GM12874 (cell line): ENCODE measurements at regions not wholly inside any gene's neighbourhood (a gene's known extent, or its start where the extent isn't known, plus 50 kb on each side); places are given as distances from the start of the nearest gene placed in this dataset.

Experiments used
- CTCF ChIP-seq: IDR thresholded peaks from 2 replicates; pipeline ENCODE4 v1.5.1; 2011; ENCODE audit warnings: low read depth, mild to moderate bottlenecking, control low read depth, low read length, moderate library complexity; ENCODE audit not compliant: insufficient read depth

GRCh38 chr2:167871286-167871685, 376.1 kb downstream of the STK39 start:
- no peak for TF ChIP-seq CTCF

GRCh38 chr2:167869200-167869599, 378.2 kb downstream of the STK39 start:
- no peak for TF ChIP-seq CTCF

GRCh38 chr2:167863377-167863776, 384.0 kb downstream of the STK39 start:
- TF ChIP-seq CTCF: no peak

GRCh38 chr2:167862782-167863181, 384.6 kb downstream of the STK39 start:
- TF ChIP-seq CTCF: no peak

GRCh38 chr2:167862296-167862695, 385.1 kb downstream of the STK39 start:
- TF ChIP-seq CTCF: no peak

- TF ChIP-seq CTCF: no peak
Measured at GRCh38 chr2:167861574-167862193, 385.7 kb downstream of the STK39 start.

- TF ChIP-seq CTCF: no peak
Measured at GRCh38 chr2:167860082-167860481, 387.3 kb downstream of the STK39 start.
